ENCODE measurements at regions not wholly inside any gene's neighbourhood (a gene's known extent, or its start where the extent isn't known, plus 50 kb on each side); places are given as distances from the start of the nearest gene placed in this dataset.

GRCh38 chr5:6085341-6085860 is 292.9 kb downstream of the MED10 start:
- BruUV-seq (replicated peaks), result no TSS peak
- peaks cover 18% of the 10 kb centered on the region for H3K9me3 Mint-ChIP-seq (ENCODE audit: low read depth, unreplicated experiment)
- no peaks in the 10 kb centered on the region for H3K4me1 Mint-ChIP-seq (ENCODE audit: low read depth, unreplicated experiment)
- H3K27ac Mint-ChIP-seq (ENCODE audit: unreplicated experiment), result no peak overlapping the region
- intact Hi-C loops (cut with micrococcal nuclease; ENCODE audit: unreplicated experiment), result no loop called here
- CTCF ChIA-PET, result no interaction called here
- H3K36me3 Mint-ChIP-seq (ENCODE audit: insufficient read depth, unreplicated experiment), result no peaks in the 10 kb centered on the region
- TF ChIP-seq, protein P1, sequence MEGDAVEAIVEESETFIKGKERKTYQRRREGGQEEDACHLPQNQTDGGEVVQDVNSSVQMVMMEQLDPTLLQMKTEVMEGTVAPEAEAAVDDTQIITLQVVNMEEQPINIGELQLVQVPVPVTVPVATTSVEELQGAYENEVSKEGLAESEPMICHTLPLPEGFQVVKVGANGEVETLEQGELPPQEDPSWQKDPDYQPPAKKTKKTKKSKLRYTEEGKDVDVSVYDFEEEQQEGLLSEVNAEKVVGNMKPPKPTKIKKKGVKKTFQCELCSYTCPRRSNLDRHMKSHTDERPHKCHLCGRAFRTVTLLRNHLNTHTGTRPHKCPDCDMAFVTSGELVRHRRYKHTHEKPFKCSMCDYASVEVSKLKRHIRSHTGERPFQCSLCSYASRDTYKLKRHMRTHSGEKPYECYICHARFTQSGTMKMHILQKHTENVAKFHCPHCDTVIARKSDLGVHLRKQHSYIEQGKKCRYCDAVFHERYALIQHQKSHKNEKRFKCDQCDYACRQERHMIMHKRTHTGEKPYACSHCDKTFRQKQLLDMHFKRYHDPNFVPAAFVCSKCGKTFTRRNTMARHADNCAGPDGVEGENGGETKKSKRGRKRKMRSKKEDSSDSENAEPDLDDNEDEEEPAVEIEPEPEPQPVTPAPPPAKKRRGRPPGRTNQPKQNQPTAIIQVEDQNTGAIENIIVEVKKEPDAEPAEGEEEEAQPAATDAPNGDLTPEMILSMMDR (IDR thresholded peaks at IDR 0.05; ENCODE audit: unreplicated experiment), result no peak
- no peak for DNase-seq
- no peak overlapping the region for H3K4me3 Mint-ChIP-seq (ENCODE audit: low read depth, unreplicated experiment)
- H3K27me3 Mint-ChIP-seq (ENCODE audit: unreplicated experiment), result no peaks in the 10 kb centered on the region

DNA sequence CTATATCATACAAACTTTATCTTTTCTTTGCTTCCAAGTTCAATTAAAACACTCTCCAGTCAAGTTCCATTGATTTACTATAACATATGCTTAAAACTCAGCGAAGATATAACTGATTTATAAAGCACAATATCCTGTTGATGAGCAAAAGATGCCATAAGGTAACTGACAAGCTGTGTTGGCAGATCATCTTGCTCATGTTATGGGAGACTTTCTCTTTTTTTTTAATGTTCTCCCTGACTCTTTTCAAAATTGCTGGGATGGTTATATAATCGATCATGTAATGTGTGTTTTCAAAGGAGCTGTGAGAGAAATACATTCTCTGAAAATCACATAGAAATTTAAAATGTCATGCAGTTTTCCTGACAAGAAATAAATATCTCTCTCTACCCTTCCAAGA is 293.5 kb downstream of the MED10 start:
- H3K4me3 Mint-ChIP-seq (ENCODE audit: low read depth, unreplicated experiment), result no peak overlapping the region

DNA sequence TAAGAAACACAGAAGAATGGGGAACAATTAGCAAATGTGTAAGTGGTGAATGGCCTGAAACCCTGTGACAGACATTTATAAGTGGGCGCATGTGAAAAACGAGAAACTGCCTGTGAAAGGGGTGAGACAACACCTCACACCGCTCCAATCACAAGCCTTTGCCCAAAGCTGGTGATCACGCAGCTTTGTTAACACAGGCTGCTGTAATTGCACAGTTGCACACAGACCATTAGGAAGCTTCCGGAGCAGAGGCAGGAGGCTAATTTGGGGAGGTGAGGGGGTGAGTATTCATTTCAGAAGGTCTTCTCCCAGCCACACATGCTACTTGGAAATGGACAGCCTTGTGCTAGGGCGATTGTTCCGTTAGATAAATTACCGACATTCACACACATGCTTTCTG is 294.0 kb downstream of the MED10 start:
- no peak overlapping the region for H3K4me3 Mint-ChIP-seq (ENCODE audit: low read depth, unreplicated experiment)
- H3K4me1 Mint-ChIP-seq (ENCODE audit: low read depth, unreplicated experiment), result no peaks in the 10 kb centered on the region
- peaks cover 15% of the 10 kb centered on the region for H3K9me3 Mint-ChIP-seq (ENCODE audit: low read depth, unreplicated experiment)
- BruUV-seq (replicated peaks), result no TSS peak
- no peaks in the 10 kb centered on the region for H3K27me3 Mint-ChIP-seq (ENCODE audit: unreplicated experiment)
- no peaks in the 10 kb centered on the region for H3K36me3 Mint-ChIP-seq (ENCODE audit: insufficient read depth, unreplicated experiment)
- intact Hi-C loops (cut with micrococcal nuclease; ENCODE audit: unreplicated experiment), result no loop called here
- TF ChIP-seq, protein P1 (IDR thresholded peaks at IDR 0.05; ENCODE audit: unreplicated experiment), result no peak
- no peak for DNase-seq
- CTCF ChIA-PET, result no interaction called here
- H3K27ac Mint-ChIP-seq (ENCODE audit: unreplicated experiment), result no peak overlapping the region

More for the DNA sequence above, 293.5 kb downstream of the MED10 start:
- CTCF ChIA-PET, result no interaction called here
- Mint-ChIP-seq H3K36me3 (ENCODE audit: insufficient read depth, unreplicated experiment) (no peaks in the 10 kb centered on the region), H3K27me3 (ENCODE audit: unreplicated experiment) (no peaks in the 10 kb centered on the region), H3K27ac (ENCODE audit: unreplicated experiment) (no peak overlapping the region), H3K4me1 (ENCODE audit: low read depth, unreplicated experiment) (no peaks in the 10 kb centered on the region), H3K9me3 (ENCODE audit: low read depth, unreplicated experiment) (peaks cover 18% of the 10 kb centered on the region)
- TF ChIP-seq, protein P1 (IDR thresholded peaks at IDR 0.05; ENCODE audit: unreplicated experiment), result no peak
- DNase-seq, result no peak
- intact Hi-C loops (cut with micrococcal nuclease; ENCODE audit: unreplicated experiment), result no loop called here
- no TSS peak for BruUV-seq (replicated peaks)

DNA sequence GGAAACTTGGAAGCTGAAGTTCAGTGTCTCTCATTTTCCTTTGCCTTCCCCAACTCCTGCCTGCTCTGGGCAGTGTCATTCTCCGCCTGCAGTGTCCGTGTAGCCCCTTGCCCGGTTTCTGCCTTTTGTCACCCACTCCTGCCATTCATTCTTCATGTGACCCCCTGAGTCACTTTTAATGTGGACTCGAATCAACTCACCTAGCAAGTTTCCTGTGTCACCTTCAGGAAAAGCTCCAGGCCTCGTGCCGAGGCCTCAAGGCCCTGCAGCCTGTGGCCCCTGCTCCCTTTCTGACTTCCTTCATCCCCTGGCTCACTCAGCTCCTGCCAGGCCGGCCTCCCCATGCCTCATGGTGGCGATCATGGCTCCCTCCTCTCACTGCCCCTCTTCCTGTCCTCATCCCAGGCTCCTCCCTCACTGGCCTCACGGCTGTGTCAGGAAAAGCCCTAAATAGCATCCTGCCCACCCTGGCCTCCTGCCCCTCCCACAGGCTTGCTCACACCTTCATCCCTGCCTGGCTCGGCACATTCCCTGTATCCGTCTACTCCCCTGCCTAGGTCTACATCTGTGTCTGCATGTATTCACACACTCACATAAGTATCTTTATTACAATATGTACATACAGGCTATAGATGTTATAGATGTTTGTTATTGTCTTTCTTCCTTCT is 294.9 kb downstream of the MED10 start:
- intact Hi-C loops (cut with micrococcal nuclease; ENCODE audit: unreplicated experiment), result no loop called here
- DNase-seq, result no peak
- Mint-ChIP-seq H3K4me3 (ENCODE audit: low read depth, unreplicated experiment) (no peak overlapping the region), H3K36me3 (ENCODE audit: insufficient read depth, unreplicated experiment) (no peaks in the 10 kb centered on the region), H3K9me3 (ENCODE audit: low read depth, unreplicated experiment) (peaks cover 11% of the 10 kb centered on the region), H3K27ac (ENCODE audit: unreplicated experiment) (no peak overlapping the region), H3K27me3 (ENCODE audit: unreplicated experiment) (no peaks in the 10 kb centered on the region), H3K4me1 (ENCODE audit: low read depth, unreplicated experiment) (no peaks in the 10 kb centered on the region)
- BruUV-seq (replicated peaks), result no TSS peak
- TF ChIP-seq, protein P1 (IDR thresholded peaks at IDR 0.05; ENCODE audit: unreplicated experiment), result no peak
- CTCF ChIA-PET, result no interaction called here

All from Calu3 (cell line).